ENCODE measurements at regions not wholly inside any gene's neighbourhood (a gene's known extent, or its start where the extent isn't known, plus 50 kb on each side); places are given as distances from the start of the nearest gene placed in this dataset.
"Not testable (repeated sequence)": the region's sequence is repeated elsewhere in the genome, so short reads cannot be mapped to it uniquely, and the experiment has no call there.

DNA sequence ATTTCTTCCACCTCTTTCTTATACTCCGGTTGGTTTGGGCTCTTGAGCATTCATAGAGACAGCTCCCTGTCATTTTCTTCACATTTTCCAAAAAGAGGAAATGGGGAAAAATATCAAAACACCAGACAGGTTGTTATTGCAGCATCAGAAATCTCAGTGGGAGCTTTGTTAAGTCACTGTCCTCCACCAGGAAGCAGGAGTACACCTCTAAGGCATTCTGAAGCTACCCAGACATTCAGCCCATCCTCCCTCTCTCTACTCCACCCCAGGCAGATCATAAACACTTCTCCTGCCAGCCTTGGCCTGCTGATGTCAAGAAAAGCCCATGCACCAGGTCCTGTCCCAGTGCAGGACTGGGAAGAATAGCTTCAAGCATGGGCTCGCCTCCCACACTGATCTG is 1198.3 kb downstream of the VRK1 start:
- TF ChIP-seq CTCF (IDR thresholded peaks at IDR 0.05; ENCODE audit: control extremely low read depth, extremely low read depth, low read depth, missing control alignments): no peak
- ChIA-PET CTCF (no interaction called here), POLR2A (no interaction called here)
- DNase-seq (ENCODE audit: extremely low spot score): no peak

GRCh38 chr14:98006008-98006407 is 1208.8 kb downstream of the VRK1 start:
- ChIA-PET CTCF (no interaction called here), POLR2A (no interaction called here)

DNA sequence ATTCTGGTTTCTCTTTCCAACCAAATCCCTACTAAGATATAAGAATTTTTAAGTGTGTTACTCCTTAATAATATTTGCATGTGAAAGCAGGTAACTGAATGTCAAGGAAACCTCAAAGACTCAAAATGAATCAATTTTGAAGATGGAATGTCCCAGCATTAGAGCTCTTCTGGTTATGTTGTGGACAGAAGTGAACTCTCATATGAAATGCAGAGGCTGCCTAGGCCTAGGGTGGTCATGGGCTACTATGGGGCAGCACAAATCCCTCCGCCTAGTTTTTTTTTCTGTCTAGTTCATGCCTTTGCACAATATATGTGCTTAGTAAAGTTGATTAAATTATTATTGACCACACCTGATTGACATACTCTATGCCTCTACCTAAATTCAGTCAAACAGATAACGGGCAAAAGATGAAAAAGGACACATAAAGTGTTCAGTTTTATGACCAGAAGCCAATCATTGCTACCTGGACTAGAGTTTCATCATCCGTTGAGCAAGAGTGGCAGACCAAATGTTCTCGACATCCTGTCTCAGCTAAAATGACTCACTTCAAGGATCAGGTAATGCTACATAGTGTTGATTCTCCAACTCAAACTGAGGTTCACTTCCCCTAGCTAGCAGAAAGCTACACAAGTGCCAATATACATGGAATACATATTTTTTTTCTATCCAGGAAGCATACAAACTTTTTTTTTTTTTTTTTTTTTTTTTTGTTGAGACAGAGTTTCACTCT is 1211.4 kb downstream of the VRK1 start:
- CTCF ChIA-PET: no interaction called here
- TF ChIP-seq CTCF (IDR thresholded peaks at IDR 0.05; ENCODE audit: control extremely low read depth, extremely low read depth, low read depth, missing control alignments): no peak
- POLR2A ChIA-PET: no interaction called here
- DNase-seq (ENCODE audit: extremely low spot score): no peak

More at GRCh38 chr14:98006008-98006407, 1208.8 kb downstream of the VRK1 start:
- no peak for TF ChIP-seq CTCF (IDR thresholded peaks at IDR 0.05; ENCODE audit: control extremely low read depth, extremely low read depth, low read depth, missing control alignments)
- no peak for DNase-seq (ENCODE audit: extremely low spot score)

DNA sequence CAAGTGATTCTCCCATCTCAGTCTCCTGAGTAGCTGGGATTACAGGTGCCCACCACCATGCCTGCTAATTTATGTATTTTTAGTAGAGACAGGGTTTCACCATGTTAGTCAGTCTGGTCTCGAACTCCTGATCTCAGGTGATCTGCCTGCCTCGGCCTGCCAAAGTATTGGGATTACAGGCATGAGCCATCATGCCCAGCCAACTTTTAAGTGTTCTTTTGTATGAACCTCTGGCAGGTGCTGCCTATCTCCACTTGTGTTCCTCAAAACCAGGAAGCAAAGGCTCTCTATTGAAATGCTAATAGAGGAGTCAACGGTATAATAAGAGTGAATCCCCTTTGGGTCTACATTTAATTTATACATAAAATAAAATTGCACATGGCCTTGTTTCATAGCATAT is 1212.0 kb downstream of the VRK1 start:
- POLR2A ChIA-PET; CTCF ChIA-PET; DNase-seq (ENCODE audit: extremely low spot score): not testable (repeated sequence)

DNA sequence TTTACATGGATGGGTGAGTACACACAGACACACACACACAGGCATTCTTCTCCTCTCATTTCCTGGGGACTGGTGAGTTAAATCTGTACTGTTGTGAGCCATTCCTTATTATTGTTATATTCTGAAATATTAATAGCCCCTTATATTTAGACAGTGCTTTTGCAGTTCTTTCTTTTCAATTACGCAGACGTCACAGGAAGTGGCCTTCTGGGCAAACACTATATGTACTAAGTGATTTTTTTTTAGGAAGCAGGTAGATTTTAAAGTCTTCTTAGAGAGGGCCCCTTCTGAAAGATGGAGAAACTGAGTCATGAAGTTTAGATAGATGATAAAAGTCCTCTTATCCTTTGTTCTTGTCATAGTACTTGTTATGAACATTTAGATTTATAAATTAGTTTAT is 1213.6 kb downstream of the VRK1 start:
- CTCF ChIA-PET: interaction anchor here (1.7 kb wide), 1 partner anchor 9 kb away, joined by 3 read pairs; no protein-coding TSS in a partner anchor
- POLR2A ChIA-PET: no interaction called here
- TF ChIP-seq CTCF (IDR thresholded peaks at IDR 0.05; ENCODE audit: control extremely low read depth, extremely low read depth, low read depth, missing control alignments): no peak
- DNase-seq (ENCODE audit: extremely low spot score): no peak

DNA sequence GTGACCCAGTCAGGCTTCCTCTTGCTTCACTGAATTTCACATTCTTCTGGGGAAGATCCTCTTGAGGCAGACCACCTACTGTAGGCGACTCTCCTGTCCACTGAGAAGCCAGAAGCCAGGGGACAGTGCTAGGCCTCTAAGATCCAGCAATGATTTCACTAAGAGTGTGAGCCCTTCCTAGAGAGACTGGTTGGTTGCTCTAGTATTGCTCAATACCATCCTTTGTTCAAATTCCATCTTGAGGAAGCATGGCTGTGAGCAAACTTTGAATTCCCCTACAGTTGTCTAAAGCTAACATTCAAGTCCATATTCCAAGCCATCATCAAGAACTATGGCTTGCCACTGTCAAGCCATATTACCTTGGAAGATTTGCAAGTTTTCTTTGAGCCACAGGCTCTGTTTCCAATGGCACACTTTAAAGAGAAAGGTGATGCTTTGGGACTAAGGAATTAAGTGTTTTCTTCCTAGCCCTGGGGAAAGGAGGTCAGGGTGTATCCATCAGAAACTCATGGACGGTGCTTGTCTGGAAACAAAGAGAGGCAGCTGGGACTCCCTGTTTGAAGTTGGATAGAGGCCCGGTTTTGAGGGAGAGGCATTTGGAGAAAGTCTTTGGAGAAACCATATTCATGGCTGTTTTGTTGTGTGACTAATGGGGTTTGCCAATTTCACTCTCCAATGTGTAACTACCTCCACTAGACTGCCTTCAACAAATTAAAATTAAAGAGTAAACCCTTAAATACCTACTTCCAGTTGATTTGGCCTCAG is 1217.9 kb downstream of the VRK1 start:
- DNase-seq (ENCODE audit: extremely low spot score): no peak
- TF ChIP-seq CTCF (IDR thresholded peaks at IDR 0.05; ENCODE audit: control extremely low read depth, extremely low read depth, low read depth, missing control alignments): no peak
- ChIA-PET POLR2A (no interaction called here), CTCF (no interaction called here)

DNA sequence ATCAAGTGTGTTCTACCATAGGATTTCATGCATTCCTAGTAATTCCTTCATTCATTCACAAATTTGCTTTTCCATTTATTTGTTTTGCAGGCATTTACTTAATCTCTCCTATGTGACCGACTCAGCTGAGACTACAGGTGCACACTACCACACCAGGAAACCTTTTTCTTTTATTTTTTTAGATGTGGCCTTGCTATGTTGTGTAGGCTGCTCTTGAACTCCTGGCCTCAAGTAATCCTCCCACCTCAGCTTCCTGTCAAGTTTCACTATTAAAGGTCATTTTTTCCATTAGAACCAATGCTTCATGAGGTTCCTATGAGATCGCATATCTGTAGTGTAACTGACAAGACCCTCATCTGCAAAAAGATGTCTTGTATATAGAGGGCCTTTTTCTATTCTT is 1218.7 kb downstream of the VRK1 start:
- ChIA-PET POLR2A (no interaction called here), CTCF (no interaction called here)
- no peak for DNase-seq (ENCODE audit: extremely low spot score)
- TF ChIP-seq CTCF (IDR thresholded peaks at IDR 0.05; ENCODE audit: control extremely low read depth, extremely low read depth, low read depth, missing control alignments): no peak
